ENCODE measurements at regions not wholly inside any gene's neighbourhood (a gene's known extent, or its start where the extent isn't known, plus 50 kb on each side); places are given as distances from the start of the nearest gene placed in this dataset.

- no peak overlapping the region for H3K4me2 ChIP-seq (ENCODE audit: low read length)
- no peaks in the 10 kb centered on the region for H4K20me1 ChIP-seq (ENCODE audit: insufficient read depth, low read length)
- DNase-seq (ENCODE audit: low spot score), result no peak
- H3K4me3 ChIP-seq (ENCODE audit: low read depth, low read length, poor library complexity, severe bottlenecking), result no peak overlapping the region
- CTCF ChIA-PET (ENCODE audit: unreplicated experiment), result no interaction called here
- H3K9me2 ChIP-seq (ENCODE audit: insufficient read depth, low read length), result no peaks in the 10 kb centered on the region
- POLR2A ChIA-PET, result no interaction called here
- H3K79me2 ChIP-seq (ENCODE audit: insufficient read depth, low read depth, low read length), result no peaks in the 10 kb centered on the region
- no peak overlapping the region for H3K27ac ChIP-seq (ENCODE audit: low read depth, low read length, poor library complexity, severe bottlenecking)
- intact Hi-C loops (cut with micrococcal nuclease; ENCODE audit: unreplicated experiment), result no loop called here
- no peak for TF ChIP-seq CTCF (conservative IDR thresholded peaks at IDR 0.05; ENCODE audit: low read length)
- H3K9me3 ChIP-seq (ENCODE audit: low read length), result no peaks in the 10 kb centered on the region
- no peaks in the 10 kb centered on the region for H3K36me3 ChIP-seq (ENCODE audit: insufficient read depth, low read length)
- no peak overlapping the region for H2AFZ ChIP-seq (ENCODE audit: low read length)
- H3K4me1 ChIP-seq (ENCODE audit: insufficient read depth, low read length, poor library complexity, severe bottlenecking), result no peaks in the 10 kb centered on the region
- no TSS peak for BruUV-seq (replicated peaks)
Observed at GRCh38 chr12:93032758-93033157, 103.7 kb upstream of the EEA1 start.

- intact Hi-C loops (cut with micrococcal nuclease; ENCODE audit: unreplicated experiment), result no loop called here
- ChIA-PET POLR2A (interaction anchor here (0.6 kb wide), 2 partner anchors 25 to 817 kb away, joined by 4 read pairs; no protein-coding TSS in a partner anchor), CTCF (ENCODE audit: unreplicated experiment) (no interaction called here)
Observed at GRCh38 chr12:93033948-93034347, 104.9 kb upstream of the EEA1 start.

GRCh38 chr12:93039062-93039461 lies 110.0 kb upstream of the EEA1 start:
- no TSS peak for BruUV-seq (replicated peaks)
- Histone ChIP-seq H2AFZ (ENCODE audit: low read length) (no peak overlapping the region), H3K9me3 (ENCODE audit: low read length) (no peaks in the 10 kb centered on the region), H3K79me2 (ENCODE audit: insufficient read depth, low read depth, low read length) (no peaks in the 10 kb centered on the region), H3K4me1 (ENCODE audit: insufficient read depth, low read length, poor library complexity, severe bottlenecking) (no peaks in the 10 kb centered on the region), H3K4me3 (ENCODE audit: low read depth, low read length, poor library complexity, severe bottlenecking) (no peak overlapping the region), H3K27ac (ENCODE audit: low read depth, low read length, poor library complexity, severe bottlenecking) (no peak overlapping the region), H3K4me2 (ENCODE audit: low read length) (no peak overlapping the region), H3K36me3 (ENCODE audit: insufficient read depth, low read length) (no peaks in the 10 kb centered on the region), H4K20me1 (ENCODE audit: insufficient read depth, low read length) (no peaks in the 10 kb centered on the region), H3K9me2 (ENCODE audit: insufficient read depth, low read length) (no peaks in the 10 kb centered on the region)
- TF ChIP-seq CTCF (conservative IDR thresholded peaks at IDR 0.05; ENCODE audit: low read length) (no peak), EZH2phosphoT487 (IDR thresholded peaks at IDR 0.05; ENCODE audit: borderline replicate concordance, low read depth, low read length) (no peak)
- intact Hi-C loops (cut with micrococcal nuclease; ENCODE audit: unreplicated experiment), result no loop called here
- POLR2A ChIA-PET, result interaction anchor here (0.5 to 1.0 kb wide), 2 partner anchors 131 to 271 kb away, joined by 3 read pairs; no protein-coding TSS in a partner anchor
- CTCF ChIA-PET (ENCODE audit: unreplicated experiment), result no interaction called here
- no peak for DNase-seq (ENCODE audit: low spot score)

More at GRCh38 chr12:93033948-93034347, 104.9 kb upstream of the EEA1 start:
- Histone ChIP-seq H3K4me2 (ENCODE audit: low read length) (no peak overlapping the region), H4K20me1 (ENCODE audit: insufficient read depth, low read length) (no peaks in the 10 kb centered on the region), H3K27ac (ENCODE audit: low read depth, low read length, poor library complexity, severe bottlenecking) (no peak overlapping the region), H3K36me3 (ENCODE audit: insufficient read depth, low read length) (no peaks in the 10 kb centered on the region), H2AFZ (ENCODE audit: low read length) (no peak overlapping the region), H3K9me3 (ENCODE audit: low read length) (no peaks in the 10 kb centered on the region), H3K79me2 (ENCODE audit: insufficient read depth, low read depth, low read length) (no peaks in the 10 kb centered on the region), H3K9me2 (ENCODE audit: insufficient read depth, low read length) (no peaks in the 10 kb centered on the region), H3K4me1 (ENCODE audit: insufficient read depth, low read length, poor library complexity, severe bottlenecking) (no peaks in the 10 kb centered on the region), H3K4me3 (ENCODE audit: low read depth, low read length, poor library complexity, severe bottlenecking) (no peak overlapping the region)
- BruUV-seq (replicated peaks), result no TSS peak
- no peak for DNase-seq (ENCODE audit: low spot score)
- no peak for TF ChIP-seq EZH2phosphoT487 (IDR thresholded peaks at IDR 0.05; ENCODE audit: borderline replicate concordance, low read depth, low read length)
- TF ChIP-seq CTCF (conservative IDR thresholded peaks at IDR 0.05; ENCODE audit: low read length), result no peak

Data from OCI-LY7 (cell line).